T47D (cell line): ENCODE measurements at regions not wholly inside any gene's neighbourhood (a gene's known extent, or its start where the extent isn't known, plus 50 kb on each side); places are given as distances from the start of the nearest gene placed in this dataset.

ENCODE experiments used
- DNase-seq, 2 experiments: peaks; one replicate each; pipeline versions ENCODE4 v3.0.0 to v3.0.0-alpha.2; 2011 to 2012; ENCODE audit warnings: low read depth in 1 of 2, low spot score in 1 of 2
- JUND ChIP-seq: IDR thresholded peaks from 2 replicates; pipeline ENCODE4 v1.6.1; 2012; ENCODE audit warnings: low read depth
- in situ Hi-C: cut with HindIII; loops from 2 replicates; pipeline ENCODE4 v1.10.0; 2016; ENCODE audit warnings: low sequenced_read_pairs, low pct_unique_long_range_greater_than_20kb

- in situ Hi-C loops: no loop called here
- DNase-seq: no peak
Measured at GRCh38 chr1:221069986-221070385, 190.7 kb downstream of the HLX start.

GRCh38 chr1:221071777-221072176, 192.5 kb downstream of the HLX start:
- in situ Hi-C loops: no loop called here
- no peak for DNase-seq
- no peak for TF ChIP-seq JUND

More at GRCh38 chr1:221069986-221070385, 190.7 kb downstream of the HLX start:
- no peak for TF ChIP-seq JUND

DNA sequence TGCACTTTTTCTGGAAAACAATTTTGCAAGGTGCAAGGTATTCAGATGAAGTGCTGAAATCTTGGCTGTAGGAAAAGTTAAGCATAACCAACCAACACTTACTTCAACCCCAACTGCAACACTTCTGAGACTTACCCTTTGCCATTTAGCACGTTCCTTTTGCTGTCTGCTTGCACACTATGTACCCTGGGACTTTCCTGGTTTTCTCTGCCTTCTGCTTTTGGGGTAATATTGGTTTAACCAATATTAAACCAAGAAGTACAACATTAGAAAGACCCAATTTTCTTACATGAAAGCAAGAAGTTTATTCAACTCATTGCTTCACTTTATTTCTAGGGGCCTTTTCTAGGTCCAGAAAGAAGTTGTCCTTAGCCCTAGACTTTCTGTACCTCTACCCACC, 193.0 kb downstream of the HLX start:
- DNase-seq: no peak
- in situ Hi-C loops: no loop called here
- no peak for TF ChIP-seq JUND

DNA sequence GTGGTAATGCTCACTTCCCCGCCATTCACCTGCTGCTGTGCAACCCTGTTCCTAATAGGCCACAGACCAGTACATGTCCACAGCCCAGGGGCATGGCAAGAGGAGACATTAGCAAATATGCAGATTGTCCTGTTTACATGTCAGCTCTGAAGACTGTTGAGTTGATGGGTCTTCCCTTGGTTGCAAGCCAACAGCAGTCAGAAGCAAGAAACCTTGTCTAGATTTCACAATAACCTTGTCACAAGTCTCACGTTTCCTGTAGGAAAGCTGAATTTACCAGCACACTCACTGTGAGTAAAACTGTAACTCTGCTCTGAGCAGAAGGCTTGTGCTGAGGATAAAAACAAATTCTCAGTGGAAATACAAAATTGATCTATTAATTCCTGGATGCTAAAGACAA, 195.1 kb downstream of the HLX start:
- DNase-seq: peak in 1 of 2 experiments; percentile 39
- TF ChIP-seq JUND: no peak
- in situ Hi-C loops: no loop called here

DNA sequence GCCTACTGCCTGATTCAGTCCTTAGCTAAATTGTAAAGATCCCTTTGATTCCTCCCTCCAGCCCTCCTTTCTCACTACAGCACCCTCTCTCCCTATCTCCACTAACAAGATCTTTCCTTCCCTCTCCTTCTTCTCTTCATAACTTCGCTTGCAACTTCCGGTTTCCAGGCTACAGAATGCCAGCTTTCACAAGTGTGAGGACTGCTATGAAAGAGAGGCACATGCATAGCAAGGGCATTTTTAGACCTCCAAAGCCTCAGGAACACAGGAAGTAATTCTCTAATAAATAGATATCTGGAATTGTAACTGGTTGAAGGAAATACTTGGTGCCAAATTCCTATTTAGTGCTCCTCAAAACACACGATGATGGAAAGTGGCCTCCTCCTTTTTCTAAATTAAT, 196.7 kb downstream of the HLX start:
- no peak for TF ChIP-seq JUND
- DNase-seq: no peak
- in situ Hi-C loops: no loop called here

- DNase-seq: no peak
- no peak for TF ChIP-seq JUND
- in situ Hi-C loops: no loop called here
Measured at GRCh38 chr1:221076391-221076811, 197.2 kb downstream of the HLX start.

DNA sequence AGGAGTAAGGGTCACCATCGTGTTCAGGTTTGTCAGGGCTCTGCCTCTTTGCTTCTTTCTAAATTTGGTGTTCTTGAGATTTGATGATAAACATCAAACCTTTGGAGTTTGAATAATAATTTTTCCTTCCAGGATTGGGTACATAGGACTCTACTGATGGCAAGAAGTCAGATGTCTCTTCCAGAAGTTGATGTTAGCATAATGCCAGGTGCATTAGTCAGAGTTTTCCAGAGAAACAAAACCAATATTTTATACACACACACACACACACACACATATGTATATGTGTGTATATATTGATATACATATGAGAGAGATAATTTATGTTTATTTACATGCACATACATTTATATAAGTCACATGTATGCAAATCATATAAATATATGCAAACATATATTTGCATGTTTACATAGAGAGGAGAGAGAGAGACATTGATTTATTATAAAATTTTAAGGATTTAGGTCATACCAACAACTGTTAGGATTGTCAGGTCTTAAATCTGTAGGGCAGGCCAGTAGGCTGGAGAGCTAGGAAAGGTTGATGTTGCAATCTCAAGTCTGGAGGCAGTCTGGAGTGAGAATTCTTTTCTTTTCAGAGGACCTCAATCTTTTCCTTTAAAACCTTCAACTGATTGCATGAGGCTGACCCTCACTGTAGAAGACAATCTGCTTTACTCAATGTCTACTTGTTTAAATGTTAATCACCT, 199.2 kb downstream of the HLX start:
- in situ Hi-C loops: no loop called here
- no peak for TF ChIP-seq JUND
- no peak for DNase-seq

GRCh38 chr1:221083902-221084301, 204.7 kb downstream of the HLX start:
- DNase-seq: no peak
- in situ Hi-C loops: no loop called here

GRCh38 chr1:221084681-221085080, 205.4 kb downstream of the HLX start:
- in situ Hi-C loops: no loop called here
- no peak for DNase-seq
- TF ChIP-seq JUND: no peak

More at GRCh38 chr1:221083902-221084301, 204.7 kb downstream of the HLX start:
- no peak for TF ChIP-seq JUND

DNA sequence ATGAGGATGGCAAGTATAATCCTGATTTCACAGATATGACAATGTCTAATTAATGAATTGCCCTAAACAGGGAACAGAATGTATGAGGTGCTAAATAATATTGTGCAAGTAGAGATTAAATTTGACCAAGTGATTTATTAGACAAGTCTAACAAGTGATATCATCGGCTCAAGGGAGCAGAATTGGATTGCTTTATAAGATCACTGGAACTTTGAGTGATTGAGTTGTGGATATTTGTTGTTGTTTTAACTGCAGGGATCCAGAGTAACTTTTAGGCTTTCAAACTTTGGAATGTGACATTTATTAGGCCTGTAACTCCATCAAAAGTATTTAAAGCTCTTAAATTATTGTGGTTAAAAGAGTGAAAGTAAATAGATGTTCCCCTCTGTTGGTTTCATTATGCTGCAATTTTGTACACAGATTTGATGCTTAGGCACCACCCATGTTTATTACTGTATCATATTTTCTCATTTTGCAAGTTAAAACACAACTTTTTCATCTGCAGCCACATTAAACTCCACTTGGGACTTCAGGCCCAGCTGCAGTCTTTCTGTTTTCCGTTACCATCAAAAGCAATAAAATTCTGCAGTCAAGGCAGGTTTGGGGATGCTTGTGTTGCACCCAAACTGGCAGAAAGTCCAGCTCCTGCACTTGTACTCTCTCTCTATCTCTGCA, 206.6 kb downstream of the HLX start:
- no peak for TF ChIP-seq JUND
- no peak for DNase-seq
- in situ Hi-C loops: no loop called here

- no peak for TF ChIP-seq JUND
- in situ Hi-C loops: no loop called here
- DNase-seq: no peak
Measured at GRCh38 chr1:221087919-221088318, 208.7 kb downstream of the HLX start.

GRCh38 chr1:221089273-221089672, 210.0 kb downstream of the HLX start:
- no peak for TF ChIP-seq JUND
- DNase-seq: no peak
- in situ Hi-C loops: no loop called here

- in situ Hi-C loops: no loop called here
- TF ChIP-seq JUND: no peak
- DNase-seq: no peak
Measured at GRCh38 chr1:221089803-221090202, 210.6 kb downstream of the HLX start.
